MM.1S (cell line): ENCODE measurements at regions not wholly inside any gene's neighbourhood (a gene's known extent, or its start where the extent isn't known, plus 50 kb on each side); places are given as distances from the start of the nearest gene placed in this dataset.

Experiments used
- DNase-seq: peaks from one replicate; pipeline ENCODE4 v3.0.0-alpha.2; 2015
- H2AFZ ChIP-seq: fragments of 300-600 bp; sonication (generic); 2 replicates; pipeline ENCODE4 v1.6.0; 2016; ENCODE audit warnings: antibody characterized with exemption, low read length
- H3F3A ChIP-seq: fragments of 300-600 bp; sonication (generic); 2 replicates; pipeline ENCODE4 v1.6.1; 2016; ENCODE audit warnings: mild to moderate bottlenecking, antibody characterized with exemption, low read length, moderate library complexity, mixed read lengths; ENCODE audit not compliant: insufficient read depth
- H3K27ac ChIP-seq: fragments of 300-600 bp; sonication (generic); 2 replicates; pipeline ENCODE4 v1.5.1; 2016; ENCODE audit warnings: mild to moderate bottlenecking, low read length
- H3K27me3 ChIP-seq: fragments of 300-600 bp; sonication (generic); replicated peaks from 2 replicates; pipeline ENCODE4 v1.6.0; 2016; ENCODE audit warnings: low read length; ENCODE audit not compliant: insufficient read depth
- H3K36me3 ChIP-seq: fragments of 300-600 bp; sonication (generic); replicated peaks from 2 replicates; pipeline ENCODE4 v1.6.1; 2016; ENCODE audit warnings: mild to moderate bottlenecking, low read length, mixed read lengths; ENCODE audit not compliant: insufficient read depth
- H3K4me1 ChIP-seq: fragments of 300-600 bp; sonication (generic); 2 replicates; pipeline ENCODE4 v1.6.1; 2016; ENCODE audit warnings: low read length, mixed read lengths
- H3K4me2 ChIP-seq: fragments of 300-600 bp; sonication (generic); 2 replicates; pipeline ENCODE4 v1.6.0; 2016; ENCODE audit warnings: low read depth, low read length
- H3K4me3 ChIP-seq: fragments of 300-600 bp; sonication (generic); 2 replicates; pipeline ENCODE4 v1.5.1; 2016; ENCODE audit warnings: low read length, mixed read lengths
- H3K79me2 ChIP-seq: fragments of 300-600 bp; sonication (generic); 2 replicates; pipeline ENCODE4 v1.6.1; 2016; ENCODE audit warnings: mixed run types, low read length, mixed read lengths
- H3K9ac ChIP-seq: fragments of 300-600 bp; sonication (generic); 2 replicates; pipeline ENCODE4 v1.6.1; 2016; ENCODE audit warnings: low read length, mixed read lengths
- H3K9me2 ChIP-seq: fragments of 300-600 bp; sonication (generic); replicated peaks from 2 replicates; pipeline ENCODE4 v1.6.1; 2016; ENCODE audit warnings: mild to moderate bottlenecking, low read length, mixed read lengths; ENCODE audit not compliant: insufficient read depth
- H3K9me3 ChIP-seq: fragments of 300-600 bp; sonication (generic); replicated peaks from 2 replicates; pipeline ENCODE4 v1.6.1; 2016; ENCODE audit warnings: mild to moderate bottlenecking, low read length, mixed read lengths; ENCODE audit not compliant: insufficient read depth
- H4K20me1 ChIP-seq: fragments of 300-600 bp; sonication (generic); 2 replicates; pipeline ENCODE4 v1.6.1; 2016; ENCODE audit warnings: mild to moderate bottlenecking, low read length, moderate library complexity, mixed read lengths; ENCODE audit not compliant: insufficient read depth
- EZH2 ChIP-seq: fragments of 300-600 bp; sonication (generic); optimal IDR thresholded peaks from 2 replicates; pipeline ENCODE3; 2017; ENCODE audit warnings: low read depth, mild to moderate bottlenecking, antibody characterized with exemption, low read length, mixed read lengths
- EZH2phosphoT487 ChIP-seq: fragments of 300-600 bp; sonication (generic); IDR thresholded peaks from 2 replicates; pipeline ENCODE4 v1.6.1; 2018; ENCODE audit warnings: antibody characterized with exemption, low read length
- TF ChIP-seq, protein P1 (sequence below): fragments of 300-600 bp; sonication (generic); IDR thresholded peaks from 2 replicates; pipeline ENCODE4 v1.5.1; 2016; ENCODE audit warnings: antibody characterized with exemption, low read length, mixed read lengths

DNA sequence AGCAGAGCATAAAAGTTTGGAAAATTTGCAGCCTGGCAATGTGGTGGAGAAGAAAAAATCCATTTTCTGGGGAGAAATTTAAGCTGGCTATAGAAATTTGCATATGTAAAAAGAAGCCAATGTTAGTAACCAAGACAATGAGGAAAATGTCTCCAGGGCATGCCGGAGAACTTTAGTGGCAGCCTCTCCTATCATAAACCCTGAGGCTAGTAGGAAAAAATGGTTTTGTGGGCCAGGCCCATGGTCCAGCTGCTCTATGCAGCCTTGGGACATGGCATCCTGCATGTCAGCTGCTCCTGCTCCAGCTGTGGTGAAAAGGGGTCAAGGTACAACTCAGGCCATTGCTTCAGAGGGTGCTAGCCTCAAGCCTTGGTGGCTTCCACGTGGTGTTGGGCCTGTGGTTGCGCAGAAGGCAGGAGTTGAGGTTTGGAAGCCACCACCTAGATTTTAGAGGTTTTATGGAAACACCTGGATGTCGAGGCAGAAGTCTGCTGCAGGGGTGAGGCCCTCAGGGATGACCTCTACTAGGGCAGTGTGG, 101.8 kb upstream of the SYNCRIP start:
- no peak overlapping the region for H2AFZ ChIP-seq
- H4K20me1 ChIP-seq, result no peaks in the 10 kb centered on the region
- no peak overlapping the region for H3K9ac ChIP-seq
- no peak for TF ChIP-seq EZH2
- TF ChIP-seq, protein P1, sequence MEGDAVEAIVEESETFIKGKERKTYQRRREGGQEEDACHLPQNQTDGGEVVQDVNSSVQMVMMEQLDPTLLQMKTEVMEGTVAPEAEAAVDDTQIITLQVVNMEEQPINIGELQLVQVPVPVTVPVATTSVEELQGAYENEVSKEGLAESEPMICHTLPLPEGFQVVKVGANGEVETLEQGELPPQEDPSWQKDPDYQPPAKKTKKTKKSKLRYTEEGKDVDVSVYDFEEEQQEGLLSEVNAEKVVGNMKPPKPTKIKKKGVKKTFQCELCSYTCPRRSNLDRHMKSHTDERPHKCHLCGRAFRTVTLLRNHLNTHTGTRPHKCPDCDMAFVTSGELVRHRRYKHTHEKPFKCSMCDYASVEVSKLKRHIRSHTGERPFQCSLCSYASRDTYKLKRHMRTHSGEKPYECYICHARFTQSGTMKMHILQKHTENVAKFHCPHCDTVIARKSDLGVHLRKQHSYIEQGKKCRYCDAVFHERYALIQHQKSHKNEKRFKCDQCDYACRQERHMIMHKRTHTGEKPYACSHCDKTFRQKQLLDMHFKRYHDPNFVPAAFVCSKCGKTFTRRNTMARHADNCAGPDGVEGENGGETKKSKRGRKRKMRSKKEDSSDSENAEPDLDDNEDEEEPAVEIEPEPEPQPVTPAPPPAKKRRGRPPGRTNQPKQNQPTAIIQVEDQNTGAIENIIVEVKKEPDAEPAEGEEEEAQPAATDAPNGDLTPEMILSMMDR, result no peak
- TF ChIP-seq EZH2phosphoT487, result no peak
- no peaks in the 10 kb centered on the region for H3K79me2 ChIP-seq
- H3K9me2 ChIP-seq, result no peaks in the 10 kb centered on the region
- H3K4me2 ChIP-seq, result no peak overlapping the region
- no peaks in the 10 kb centered on the region for H3K36me3 ChIP-seq
- H3K4me1 ChIP-seq, result no peaks in the 10 kb centered on the region
- H3K27ac ChIP-seq, result no peak overlapping the region
- H3K27me3 ChIP-seq, result no peaks in the 10 kb centered on the region
- no peak for DNase-seq
- H3K4me3 ChIP-seq, result no peak overlapping the region
- no peaks in the 10 kb centered on the region for H3F3A ChIP-seq
- H3K9me3 ChIP-seq, result no peaks in the 10 kb centered on the region

DNA sequence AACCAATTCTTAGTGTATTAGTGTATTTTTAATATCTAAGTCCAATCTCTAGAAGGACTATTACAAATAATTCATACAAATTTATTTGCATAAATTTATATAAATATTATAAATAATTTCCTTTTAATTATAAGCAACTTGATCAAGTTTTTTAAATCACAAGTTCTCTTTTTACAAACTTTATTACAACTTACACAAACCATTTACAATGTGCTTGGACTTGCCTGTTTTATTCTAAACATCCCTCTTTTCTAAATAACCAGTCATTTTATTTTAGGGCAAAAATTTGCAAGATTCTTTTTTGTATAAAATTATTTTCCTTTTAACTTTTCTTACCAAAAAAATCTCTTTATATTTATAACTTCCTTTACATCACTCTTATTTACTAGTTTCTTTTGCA, 83.5 kb upstream of the SYNCRIP start:
- H3K9me2 ChIP-seq, result no peaks in the 10 kb centered on the region
- no peaks in the 10 kb centered on the region for H3K36me3 ChIP-seq
- no peak overlapping the region for H3K4me3 ChIP-seq
- no peaks in the 10 kb centered on the region for H4K20me1 ChIP-seq
- no peaks in the 10 kb centered on the region for H3K27me3 ChIP-seq
- no peak overlapping the region for H3K27ac ChIP-seq
- no peaks in the 10 kb centered on the region for H3K4me1 ChIP-seq
- H3K9me3 ChIP-seq, result no peaks in the 10 kb centered on the region
- no peaks in the 10 kb centered on the region for H3K79me2 ChIP-seq
- no peak overlapping the region for H3K4me2 ChIP-seq
- TF ChIP-seq, protein P1, result no peak
- TF ChIP-seq EZH2phosphoT487 (no peak), EZH2 (no peak)
- DNase-seq, result no peak
- no peak overlapping the region for H3K9ac ChIP-seq
- no peaks in the 10 kb centered on the region for H3F3A ChIP-seq
- H2AFZ ChIP-seq, result no peak overlapping the region

DNA sequence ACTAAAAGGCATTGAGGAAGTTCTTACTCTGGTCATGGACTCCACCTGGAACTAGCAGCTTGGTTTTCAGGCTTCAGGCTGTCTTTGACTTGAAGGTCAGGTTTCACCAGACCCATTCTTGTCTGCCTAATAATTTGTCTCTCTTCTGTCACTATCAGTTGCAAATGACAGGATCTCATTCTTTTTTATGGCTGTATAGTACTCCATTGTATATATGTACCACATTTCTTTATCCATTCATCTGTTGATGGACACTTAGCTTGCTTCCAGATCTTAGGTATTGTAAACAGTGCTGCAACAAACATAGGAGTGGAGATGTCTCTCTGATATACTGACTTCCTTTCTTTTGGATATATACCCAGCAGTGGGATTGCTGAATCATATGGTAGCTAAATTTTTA, 73.1 kb upstream of the SYNCRIP start:
- H3F3A ChIP-seq, result no peaks in the 10 kb centered on the region
- no peaks in the 10 kb centered on the region for H3K27me3 ChIP-seq
- no peak overlapping the region for H2AFZ ChIP-seq
- H3K9me2 ChIP-seq, result no peaks in the 10 kb centered on the region
- TF ChIP-seq EZH2phosphoT487 (no peak), EZH2 (no peak)
- TF ChIP-seq, protein P1, result no peak
- no peak overlapping the region for H3K4me2 ChIP-seq
- no peaks in the 10 kb centered on the region for H4K20me1 ChIP-seq
- H3K9ac ChIP-seq, result no peak overlapping the region
- H3K27ac ChIP-seq, result no peak overlapping the region
- no peaks in the 10 kb centered on the region for H3K79me2 ChIP-seq
- no peak for DNase-seq
- no peaks in the 10 kb centered on the region for H3K9me3 ChIP-seq
- no peaks in the 10 kb centered on the region for H3K36me3 ChIP-seq
- H3K4me3 ChIP-seq, result no peak overlapping the region
- H3K4me1 ChIP-seq, result no peaks in the 10 kb centered on the region
